ENCODE measurements at regions not wholly inside any gene's neighbourhood (a gene's known extent, or its start where the extent isn't known, plus 50 kb on each side); places are given as distances from the start of the nearest gene placed in this dataset.

GRCh38 chr11:115931548-115932083, 427.4 kb upstream of the CADM1 start:
- H3K36me3 Mint-ChIP-seq: no peaks in the 10 kb centered on the region
- H3K4me3 Mint-ChIP-seq: no peak overlapping the region
- Histone ChIP-seq H3K36me3 (ENCODE audit: control insufficient read depth, insufficient read depth, low read length) (no peaks in the 10 kb centered on the region), H3K4me1 (ENCODE audit: control insufficient read depth, insufficient read depth, low read length) (peaks cover 7% of the 10 kb centered on the region), H3K27ac (ENCODE audit: low read length) (no peak overlapping the region), H3K4me3 (ENCODE audit: low read length) (no peak overlapping the region), H3K9me3 (ENCODE audit: control insufficient read depth, insufficient read depth, low read length) (no peaks in the 10 kb centered on the region), H3K27me3 (ENCODE audit: control insufficient read depth, insufficient read depth, low read length) (no peaks in the 10 kb centered on the region)
- peaks cover 0 to 7% of the 10 kb centered on the region in 2 donors for H3K9me3 Mint-ChIP-seq
- H3K27me3 Mint-ChIP-seq (ENCODE audit: low read depth in 2 of 2): peaks cover 0 to 12% of the 10 kb centered on the region in 2 donors
- ATAC-seq: no peak
- WGBS (ENCODE audit: insufficient coverage): 86% methylated on average over 1 of the region's 1 CpG
- intact Hi-C loops (cut with micrococcal nuclease): no loop called here
- no peak for TF ChIP-seq CTCF (IDR thresholded peaks at IDR 0.05)
- no peak for DNase-seq
- H3K27ac Mint-ChIP-seq: no peak overlapping the region
- H3K4me1 Mint-ChIP-seq: peaks cover 0 to 13% of the 10 kb centered on the region in 2 donors

GRCh38 chr11:115930886-115931547, 426.8 kb upstream of the CADM1 start:
- ATAC-seq (peak in 2 of 3 donors; percentile 25 to 52), DNase-seq (no peak)
- Histone ChIP-seq H3K36me3 (ENCODE audit: control insufficient read depth, insufficient read depth, low read length) (no peaks in the 10 kb centered on the region), H3K9me3 (ENCODE audit: control insufficient read depth, insufficient read depth, low read length) (no peaks in the 10 kb centered on the region), H3K27ac (ENCODE audit: low read length) (no peak overlapping the region), H3K27me3 (ENCODE audit: control insufficient read depth, insufficient read depth, low read length) (no peaks in the 10 kb centered on the region), H3K4me3 (ENCODE audit: low read length) (no peak overlapping the region), H3K4me1 (ENCODE audit: control insufficient read depth, insufficient read depth, low read length) (peaks cover 7% of the 10 kb centered on the region)
- intact Hi-C loops (cut with micrococcal nuclease): no loop called here
- no CpG with 5 or more reads among the region's 3 CpGs for WGBS (ENCODE audit: insufficient coverage)
- no peak overlapping the region for H3K27ac Mint-ChIP-seq
- peaks cover 0 to 7% of the 10 kb centered on the region in 2 donors for H3K27me3 Mint-ChIP-seq (ENCODE audit: low read depth in 2 of 2)
- TF ChIP-seq CTCF (IDR thresholded peaks at IDR 0.05): no peak
- H3K4me1 Mint-ChIP-seq: peaks cover 0 to 13% of the 10 kb centered on the region in 2 donors
- no peaks in the 10 kb centered on the region for H3K36me3 Mint-ChIP-seq
- no peak overlapping the region for H3K4me3 Mint-ChIP-seq
- H3K9me3 Mint-ChIP-seq: peaks cover 0 to 9% of the 10 kb centered on the region in 2 donors

- H3K4me3 ChIP-seq (ENCODE audit: low read length): no peak overlapping the region
- intact Hi-C loops (cut with micrococcal nuclease): no loop called here
- peaks cover 7% of the 10 kb centered on the region for H3K4me1 ChIP-seq (ENCODE audit: control insufficient read depth, insufficient read depth, low read length)
- H3K27me3 ChIP-seq (ENCODE audit: control insufficient read depth, insufficient read depth, low read length): no peaks in the 10 kb centered on the region
- no peaks in the 10 kb centered on the region for H3K9me3 ChIP-seq (ENCODE audit: control insufficient read depth, insufficient read depth, low read length)
- no peak for DNase-seq
- peaks cover 0 to 7% of the 10 kb centered on the region in 2 donors for H3K27me3 Mint-ChIP-seq (ENCODE audit: low read depth in 2 of 2)
- no peak overlapping the region for H3K27ac ChIP-seq (ENCODE audit: low read length)
- H3K4me3 Mint-ChIP-seq: no peak overlapping the region
- no peaks in the 10 kb centered on the region for H3K36me3 Mint-ChIP-seq
- peaks cover 0 to 13% of the 10 kb centered on the region in 2 donors for H3K4me1 Mint-ChIP-seq
- H3K9me3 Mint-ChIP-seq: peaks cover 0 to 9% of the 10 kb centered on the region in 2 donors
- ATAC-seq: no peak
- no peak for TF ChIP-seq CTCF (IDR thresholded peaks at IDR 0.05)
- H3K36me3 ChIP-seq (ENCODE audit: control insufficient read depth, insufficient read depth, low read length): no peaks in the 10 kb centered on the region
- no peak overlapping the region for H3K27ac Mint-ChIP-seq
- WGBS (ENCODE audit: insufficient coverage): 80% methylated on average over 2 of the region's 2 CpGs
Observed at GRCh38 chr11:115930291-115930690, 426.1 kb upstream of the CADM1 start.
